Skeletal muscle satellite cell (primary cell): ENCODE measurements at regions not wholly inside any gene's neighbourhood (a gene's known extent, or its start where the extent isn't known, plus 50 kb on each side); places are given as distances from the start of the nearest gene placed in this dataset.

Experiments
- H3K27me3 ChIP-seq: 2 replicates; pipeline ENCODE4 v1.7.0; 2013; ENCODE audit warnings: low read length; ENCODE audit not compliant: control insufficient read depth, insufficient read depth
- H3K36me3 ChIP-seq: 2 replicates; pipeline ENCODE4 v1.7.0; 2013; ENCODE audit warnings: mild to moderate bottlenecking, control low read depth, low read length; ENCODE audit not compliant: insufficient read depth
- H3K4me1 ChIP-seq: 2 replicates; pipeline ENCODE4 v1.7.0; 2013; ENCODE audit warnings: low read length; ENCODE audit not compliant: control insufficient read depth, insufficient read depth
- H3K4me2 ChIP-seq: 2 replicates; pipeline ENCODE4 v1.7.0; 2013; ENCODE audit warnings: mild to moderate bottlenecking, low read length
- H3K4me3 ChIP-seq: 2 replicates; pipeline ENCODE4 v1.7.0; 2013; ENCODE audit warnings: low read length
- H3K9ac ChIP-seq: 2 replicates; pipeline ENCODE4 v1.7.0; 2013; ENCODE audit warnings: mild to moderate bottlenecking, low read depth, low read length, moderate library complexity
- H3K9me3 ChIP-seq: replicated peaks from 2 replicates; pipeline ENCODE4 v1.7.0; 2013; ENCODE audit warnings: mild to moderate bottlenecking, control low read depth, low read length

GRCh38 chr15:58332676-58333400 lies 99.0 kb upstream of the LIPC start:
- Histone ChIP-seq H3K36me3 (no peaks in the 10 kb centered on the region), H3K9ac (peak overlapping the region; percentile 78), H3K9me3 (no peaks in the 10 kb centered on the region), H3K4me1 (peaks cover 37% of the 10 kb centered on the region), H3K4me2 (peak overlapping the region; percentile 59), H3K27me3 (no peaks in the 10 kb centered on the region), H3K4me3 (peak overlapping the region; percentile 12)

- no peak overlapping the region for H3K4me2 ChIP-seq
- H3K9me3 ChIP-seq: no peaks in the 10 kb centered on the region
- peaks cover 36% of the 10 kb centered on the region for H3K4me1 ChIP-seq
- H3K4me3 ChIP-seq: no peak overlapping the region
- no peak overlapping the region for H3K9ac ChIP-seq
- no peaks in the 10 kb centered on the region for H3K27me3 ChIP-seq
- no peaks in the 10 kb centered on the region for H3K36me3 ChIP-seq
Measured at GRCh38 chr15:58334803-58335202, 97.0 kb upstream of the LIPC start.

GRCh38 chr15:58336161-58336560 lies 95.6 kb upstream of the LIPC start:
- peaks cover 27% of the 10 kb centered on the region for H3K4me1 ChIP-seq
- H3K4me3 ChIP-seq: no peak overlapping the region
- no peaks in the 10 kb centered on the region for H3K36me3 ChIP-seq
- no peaks in the 10 kb centered on the region for H3K27me3 ChIP-seq
- no peak overlapping the region for H3K9ac ChIP-seq
- H3K4me2 ChIP-seq: no peak overlapping the region
- H3K9me3 ChIP-seq: no peaks in the 10 kb centered on the region

- no peaks in the 10 kb centered on the region for H3K36me3 ChIP-seq
- no peak overlapping the region for H3K9ac ChIP-seq
- H3K4me3 ChIP-seq: no peak overlapping the region
- peaks cover 5% of the 10 kb centered on the region for H3K4me1 ChIP-seq
- no peaks in the 10 kb centered on the region for H3K27me3 ChIP-seq
- no peaks in the 10 kb centered on the region for H3K9me3 ChIP-seq
- no peak overlapping the region for H3K4me2 ChIP-seq
Measured at GRCh38 chr15:58340176-58340575, 91.6 kb upstream of the LIPC start.

GRCh38 chr15:58342508-58342907 lies 89.3 kb upstream of the LIPC start:
- no peaks in the 10 kb centered on the region for H3K9me3 ChIP-seq
- H3K27me3 ChIP-seq: no peaks in the 10 kb centered on the region
- no peak overlapping the region for H3K9ac ChIP-seq
- no peak overlapping the region for H3K4me3 ChIP-seq
- H3K4me2 ChIP-seq: no peak overlapping the region
- H3K36me3 ChIP-seq: no peaks in the 10 kb centered on the region
- peaks cover 9% of the 10 kb centered on the region for H3K4me1 ChIP-seq

- no peak overlapping the region for H3K4me3 ChIP-seq
- H3K4me1 ChIP-seq: peaks cover 9% of the 10 kb centered on the region
- H3K9me3 ChIP-seq: no peaks in the 10 kb centered on the region
- no peaks in the 10 kb centered on the region for H3K36me3 ChIP-seq
- H3K9ac ChIP-seq: no peak overlapping the region
- H3K27me3 ChIP-seq: no peaks in the 10 kb centered on the region
- H3K4me2 ChIP-seq: no peak overlapping the region
Measured at GRCh38 chr15:58344213-58345070, 87.3 kb upstream of the LIPC start.

GRCh38 chr15:58346361-58346760 lies 85.4 kb upstream of the LIPC start:
- Histone ChIP-seq H3K4me2 (peak overlapping the region; percentile 38), H3K9ac (no peak overlapping the region), H3K4me1 (peaks cover 4% of the 10 kb centered on the region), H3K36me3 (no peaks in the 10 kb centered on the region), H3K9me3 (no peaks in the 10 kb centered on the region), H3K27me3 (no peaks in the 10 kb centered on the region), H3K4me3 (no peak overlapping the region)

- no peak overlapping the region for H3K4me3 ChIP-seq
Measured at GRCh38 chr15:58348095-58348812, 83.5 kb upstream of the LIPC start.

GRCh38 chr15:58352026-58352929 lies 79.5 kb upstream of the LIPC start:
- no peak overlapping the region for H3K9ac ChIP-seq
- no peak overlapping the region for H3K4me3 ChIP-seq
- no peaks in the 10 kb centered on the region for H3K36me3 ChIP-seq
- no peaks in the 10 kb centered on the region for H3K9me3 ChIP-seq
- H3K4me1 ChIP-seq: no peaks in the 10 kb centered on the region
- H3K27me3 ChIP-seq: peaks cover 24% of the 10 kb centered on the region
- H3K4me2 ChIP-seq: no peak overlapping the region

More at GRCh38 chr15:58348095-58348812, 83.5 kb upstream of the LIPC start:
- peaks cover 4% of the 10 kb centered on the region for H3K4me1 ChIP-seq
- no peak overlapping the region for H3K4me2 ChIP-seq
- no peak overlapping the region for H3K9ac ChIP-seq
- H3K9me3 ChIP-seq: no peaks in the 10 kb centered on the region
- H3K27me3 ChIP-seq: no peaks in the 10 kb centered on the region
- H3K36me3 ChIP-seq: no peaks in the 10 kb centered on the region

GRCh38 chr15:58355382-58355971 lies 76.3 kb upstream of the LIPC start:
- no peak overlapping the region for H3K4me2 ChIP-seq
- peaks cover under 1% of the 10 kb centered on the region for H3K4me1 ChIP-seq
- H3K27me3 ChIP-seq: peaks cover 34% of the 10 kb centered on the region
- no peak overlapping the region for H3K9ac ChIP-seq
- H3K9me3 ChIP-seq: no peaks in the 10 kb centered on the region
- H3K4me3 ChIP-seq: no peak overlapping the region
- no peaks in the 10 kb centered on the region for H3K36me3 ChIP-seq
